ENCODE measurements at regions not wholly inside any gene's neighbourhood (a gene's known extent, or its start where the extent isn't known, plus 50 kb on each side); places are given as distances from the start of the nearest gene placed in this dataset.

DNA sequence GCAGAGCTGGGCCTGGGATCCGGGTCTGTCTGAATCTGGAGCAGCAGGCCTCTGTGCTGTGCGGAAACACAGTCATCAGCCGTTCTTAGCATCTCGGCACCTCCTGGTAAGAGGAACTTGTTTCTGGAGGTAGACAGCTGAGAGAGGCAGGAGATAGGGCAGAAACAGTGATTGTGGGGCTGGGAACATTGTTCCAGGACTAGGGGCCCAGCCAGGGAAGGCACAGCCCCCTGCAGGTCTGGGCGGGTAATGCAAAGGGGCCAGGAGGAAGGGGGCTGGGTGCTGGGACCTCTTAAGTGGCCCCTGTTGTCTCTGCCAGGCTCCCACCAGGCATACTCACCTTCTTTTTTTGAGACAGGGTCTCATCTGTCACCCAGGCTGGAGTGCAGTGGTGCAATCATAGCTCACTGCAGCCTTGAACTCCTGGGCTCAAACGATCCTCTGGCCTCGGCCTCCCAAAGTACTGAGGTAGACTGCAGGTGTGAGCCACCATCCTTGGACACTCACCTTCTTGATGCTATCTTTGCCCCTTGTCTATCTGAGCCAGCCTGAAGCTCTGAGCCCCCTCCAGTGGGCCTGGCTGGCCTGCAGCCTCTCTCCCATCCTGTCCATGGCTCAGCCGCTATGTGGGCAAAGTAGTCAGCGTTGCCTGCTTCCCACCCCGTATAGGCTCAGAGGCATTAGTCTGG is 134.3 kb upstream of the ZBTB40 start:
- DNase-seq (ENCODE audit: low spot score): peak; percentile 66
- peaks cover 19% of the 10 kb centered on the region for H3F3A ChIP-seq (ENCODE audit: low read depth)
- H3K9me3 ChIP-seq (ENCODE audit: low read depth): no peaks in the 10 kb centered on the region
- Mint-ChIP-seq H3K4me3 (peak overlapping the region; percentile 58), H3K4me1 (peaks cover 64% of the 10 kb centered on the region), H3K36me3 (no peaks in the 10 kb centered on the region), H3K27ac (peak overlapping the region; percentile 70), H3K27me3 (ENCODE audit: insufficient read depth, low read depth) (peaks cover 19% of the 10 kb centered on the region), H3K9me3 (no peaks in the 10 kb centered on the region)
- no peak overlapping the region for H3K9ac ChIP-seq
- no peak overlapping the region for H3K4me2 ChIP-seq
- TF ChIP-seq CTCF (IDR thresholded peaks at IDR 0.05) (peak; percentile 65), EZH2 (IDR thresholded peaks at IDR 0.05) (no peak)
- H3K4me3 ChIP-seq: no peak overlapping the region
- peaks cover 10% of the 10 kb centered on the region for H3K27me3 ChIP-seq
- no peaks in the 10 kb centered on the region for H3K36me3 ChIP-seq
- H4K20me1 ChIP-seq (ENCODE audit: low read depth): peaks cover 12% of the 10 kb centered on the region
- peaks cover 9% of the 10 kb centered on the region for H3K4me1 ChIP-seq
- no peaks in the 10 kb centered on the region for H3K79me2 ChIP-seq (ENCODE audit: low read depth)
- no peak overlapping the region for H3K27ac ChIP-seq
- H2AFZ ChIP-seq (replicated peaks): no peak overlapping the region

DNA sequence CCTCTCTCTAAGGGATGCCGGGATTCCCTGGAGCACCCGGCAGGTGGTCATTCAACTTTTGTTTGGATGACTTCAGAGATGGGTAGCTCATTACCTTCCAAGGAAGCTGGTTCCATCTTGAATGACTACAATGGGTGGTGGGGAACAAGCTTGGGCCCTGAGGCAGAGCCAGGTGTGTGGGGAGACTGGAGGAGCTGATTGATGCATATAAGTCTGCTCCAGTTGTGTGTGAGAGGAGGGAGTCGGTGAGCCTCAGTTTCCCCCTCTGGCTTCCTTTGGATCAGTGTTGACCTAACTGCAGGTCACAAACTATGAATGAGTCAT is 133.8 kb upstream of the ZBTB40 start:
- H3K4me1 ChIP-seq: peaks cover 9% of the 10 kb centered on the region
- peaks cover 19% of the 10 kb centered on the region for H3F3A ChIP-seq (ENCODE audit: low read depth)
- peaks cover 12% of the 10 kb centered on the region for H4K20me1 ChIP-seq (ENCODE audit: low read depth)
- no peak overlapping the region for H3K9ac ChIP-seq
- H2AFZ ChIP-seq (replicated peaks): no peak overlapping the region
- no peak for DNase-seq (ENCODE audit: low spot score)
- no peaks in the 10 kb centered on the region for H3K9me3 Mint-ChIP-seq
- H3K36me3 ChIP-seq: no peaks in the 10 kb centered on the region
- H3K4me1 Mint-ChIP-seq: peaks cover 64% of the 10 kb centered on the region
- no peak overlapping the region for H3K4me2 ChIP-seq
- H3K27ac Mint-ChIP-seq: peak overlapping the region; percentile 70
- peak overlapping the region; percentile 58 for H3K4me3 Mint-ChIP-seq
- no peak overlapping the region for H3K4me3 ChIP-seq
- peaks cover 19% of the 10 kb centered on the region for H3K27me3 Mint-ChIP-seq (ENCODE audit: insufficient read depth, low read depth)
- no peak for TF ChIP-seq EZH2phosphoT487 (IDR thresholded peaks at IDR 0.05)
- TF ChIP-seq EZH2 (IDR thresholded peaks at IDR 0.05): no peak
- TF ChIP-seq CTCF (IDR thresholded peaks at IDR 0.05): no peak
- H3K27me3 ChIP-seq: peaks cover 10% of the 10 kb centered on the region
- H3K9me3 ChIP-seq (ENCODE audit: low read depth): no peaks in the 10 kb centered on the region
- H3K27ac ChIP-seq: no peak overlapping the region
- H3K79me2 ChIP-seq (ENCODE audit: low read depth): no peaks in the 10 kb centered on the region
- no peaks in the 10 kb centered on the region for H3K36me3 Mint-ChIP-seq

DNA sequence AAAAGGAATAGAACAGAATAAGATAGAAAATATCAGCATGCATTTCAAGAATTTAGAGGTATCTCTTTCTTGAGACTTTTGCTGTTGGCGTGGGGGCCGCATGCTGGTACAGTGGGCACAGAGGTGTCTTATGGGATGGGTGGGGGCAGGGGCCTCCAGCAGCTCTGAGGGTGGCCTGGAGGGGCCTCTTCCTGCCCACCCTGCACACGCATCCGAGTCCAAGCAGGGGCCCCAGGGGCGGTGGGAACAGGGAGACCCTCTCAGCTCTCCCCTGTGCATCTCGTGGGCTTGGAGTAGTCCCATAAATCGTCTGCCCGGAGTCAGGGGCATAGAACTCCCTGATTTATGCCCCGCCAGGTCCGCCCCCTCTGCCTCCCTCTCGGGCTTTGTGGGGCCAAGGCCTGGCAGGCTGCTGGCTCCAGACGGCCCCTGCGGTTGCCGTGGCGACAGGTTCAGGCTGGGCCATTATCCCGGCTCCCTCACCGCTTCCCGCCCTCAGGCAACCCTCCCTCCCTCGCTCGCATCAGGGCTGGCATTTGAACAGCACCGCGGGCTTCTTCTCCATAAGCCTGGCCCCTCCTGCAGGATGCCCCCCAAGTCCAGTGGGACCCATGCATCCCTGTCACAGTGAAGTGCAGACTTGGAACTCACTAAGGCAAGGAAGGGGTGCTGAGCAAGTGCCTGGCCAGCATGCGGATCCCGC is 133.2 kb upstream of the ZBTB40 start:
- Histone ChIP-seq H3K79me2 (ENCODE audit: low read depth) (no peaks in the 10 kb centered on the region), H3K27me3 (peaks cover 10% of the 10 kb centered on the region), H3K4me1 (peaks cover 9% of the 10 kb centered on the region), H4K20me1 (ENCODE audit: low read depth) (peaks cover 12% of the 10 kb centered on the region), H3K4me2 (peak overlapping the region; percentile 25), H3K27ac (no peak overlapping the region), H3K9me3 (ENCODE audit: low read depth) (no peaks in the 10 kb centered on the region), H3K9ac (no peak overlapping the region), H3K36me3 (no peaks in the 10 kb centered on the region), H3F3A (ENCODE audit: low read depth) (peaks cover 19% of the 10 kb centered on the region), H2AFZ (replicated peaks) (no peak overlapping the region), H3K4me3 (no peak overlapping the region)
- peak; percentile 88 for DNase-seq (ENCODE audit: low spot score)
- Mint-ChIP-seq H3K27ac (peak overlapping the region; percentile 70), H3K27me3 (ENCODE audit: insufficient read depth, low read depth) (peaks cover 22% of the 10 kb centered on the region), H3K36me3 (no peaks in the 10 kb centered on the region), H3K9me3 (no peaks in the 10 kb centered on the region), H3K4me1 (peaks cover 64% of the 10 kb centered on the region), H3K4me3 (peak overlapping the region; percentile 58)
- no peak for TF ChIP-seq EZH2 (IDR thresholded peaks at IDR 0.05)
- no peak for TF ChIP-seq EZH2phosphoT487 (IDR thresholded peaks at IDR 0.05)
- TF ChIP-seq CTCF (IDR thresholded peaks at IDR 0.05): no peak

All from neural progenitor cell (in vitro differentiated cells).